A204.1 (cell line): ENCODE measurements at regions not wholly inside any gene's neighbourhood (a gene's known extent, or its start where the extent isn't known, plus 50 kb on each side); places are given as distances from the start of the nearest gene placed in this dataset.

Experiments
- FAIRE-seq: peaks from 2 replicates; lab custom pipeline; 2012; peaks lifted over from hg19 to GRCh38; lab: Jason Lieb, UNC

- FAIRE-seq, result no peak
Observed at GRCh38 chr10:28058746-28059145, 59.9 kb upstream of the ODAD2 start.

- no peak for FAIRE-seq
Observed at GRCh38 chr10:28054228-28054860, 55.5 kb upstream of the ODAD2 start.

DNA sequence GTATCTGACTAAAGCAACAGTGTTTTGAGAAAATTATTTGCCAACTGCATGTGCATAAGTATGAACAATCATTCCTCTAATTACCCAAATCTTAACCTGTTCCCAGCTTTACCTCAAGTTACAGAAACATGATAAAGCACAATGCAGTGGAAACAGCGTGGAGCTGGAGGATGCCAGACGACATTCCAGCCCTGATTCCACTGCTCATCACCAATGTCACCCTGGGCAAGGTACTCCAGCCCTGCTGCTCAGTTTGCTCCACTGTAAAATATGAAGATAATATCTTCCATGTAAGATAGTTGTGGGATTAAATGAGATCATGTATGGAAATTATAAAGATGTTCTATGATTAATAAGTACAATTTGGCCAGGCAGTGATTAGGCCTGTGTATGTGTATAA lies 50.4 kb upstream of the ODAD2 start:
- no peak for FAIRE-seq
